ENCODE measurements at regions not wholly inside any gene's neighbourhood (a gene's known extent, or its start where the extent isn't known, plus 50 kb on each side); places are given as distances from the start of the nearest gene placed in this dataset.

GRCh38 chr16:50902457-50902856 lies 160.6 kb downstream of the CYLD start:
- H3K27me3 ChIP-seq (ENCODE audit: control insufficient read depth, insufficient read depth, low read length, poor library complexity, severe bottlenecking), result no peaks in the 10 kb centered on the region
- no peaks in the 10 kb centered on the region for H3K9me3 ChIP-seq (ENCODE audit: control insufficient read depth, low read length)
- Mint-ChIP-seq H3K9me3 (no peaks in the 10 kb centered on the region), H3K4me1 (peaks cover 1% of the 10 kb centered on the region), H3K27me3 (ENCODE audit: insufficient read depth) (no peaks in the 10 kb centered on the region), H3K4me3 (no peak overlapping the region), H3K36me3 (ENCODE audit: low read depth) (no peaks in the 10 kb centered on the region), H3K27ac (no peak overlapping the region)
- H3K27ac ChIP-seq (ENCODE audit: low read depth, low read length), result no peak overlapping the region
- WGBS, 2 experiments (ENCODE audit: insufficient coverage in 1 of 2, insufficient read length in 1 of 2), result 78 to 80% methylated on average over 1 of the region's 1 CpG
- no peak overlapping the region for H3K9ac ChIP-seq (ENCODE audit: extremely low read depth, low read length, poor library complexity, severe bottlenecking)
- H3K4me1 ChIP-seq (ENCODE audit: control insufficient read depth, insufficient read depth, low read length), result no peaks in the 10 kb centered on the region
- TF ChIP-seq CTCF (conservative IDR thresholded peaks at IDR 0.05), result peak; percentile 52
- DNase-seq, result no peak
- H3K4me3 ChIP-seq (ENCODE audit: low read length), result no peak overlapping the region
- H3K36me3 ChIP-seq (ENCODE audit: control insufficient read depth, insufficient read depth, low read length), result no peaks in the 10 kb centered on the region

GRCh38 chr16:50901062-50901461 lies 159.2 kb downstream of the CYLD start:
- no peaks in the 10 kb centered on the region for H3K36me3 ChIP-seq (ENCODE audit: control insufficient read depth, insufficient read depth, low read length)
- Mint-ChIP-seq H3K36me3 (ENCODE audit: low read depth) (no peaks in the 10 kb centered on the region), H3K27ac (no peak overlapping the region), H3K4me1 (no peaks in the 10 kb centered on the region), H3K27me3 (ENCODE audit: insufficient read depth) (no peaks in the 10 kb centered on the region), H3K9me3 (peaks cover 2% of the 10 kb centered on the region), H3K4me3 (no peak overlapping the region)
- H3K4me1 ChIP-seq (ENCODE audit: control insufficient read depth, insufficient read depth, low read length), result no peaks in the 10 kb centered on the region
- H3K4me3 ChIP-seq (ENCODE audit: low read length), result no peak overlapping the region
- 89 to 100% methylated on average over 1 to 2 of the region's 2 CpGs for WGBS, 2 experiments (ENCODE audit: insufficient coverage in 1 of 2, insufficient read length in 1 of 2)
- TF ChIP-seq CTCF (conservative IDR thresholded peaks at IDR 0.05), result no peak
- no peaks in the 10 kb centered on the region for H3K27me3 ChIP-seq (ENCODE audit: control insufficient read depth, insufficient read depth, low read length, poor library complexity, severe bottlenecking)
- H3K9me3 ChIP-seq (ENCODE audit: control insufficient read depth, low read length), result no peaks in the 10 kb centered on the region
- DNase-seq, result no peak
- H3K9ac ChIP-seq (ENCODE audit: extremely low read depth, low read length, poor library complexity, severe bottlenecking), result no peak overlapping the region
- H3K27ac ChIP-seq (ENCODE audit: low read depth, low read length), result no peak overlapping the region

- WGBS, 2 experiments (ENCODE audit: insufficient coverage in 1 of 2, insufficient read length in 1 of 2), result 86 to 90% methylated on average over 4 to 5 of the region's 5 CpGs
- Mint-ChIP-seq H3K9me3 (peaks cover 2% of the 10 kb centered on the region), H3K4me3 (no peak overlapping the region), H3K4me1 (no peaks in the 10 kb centered on the region), H3K27ac (no peak overlapping the region), H3K27me3 (ENCODE audit: insufficient read depth) (peaks cover 5% of the 10 kb centered on the region), H3K36me3 (ENCODE audit: low read depth) (no peaks in the 10 kb centered on the region)
- no peaks in the 10 kb centered on the region for H3K4me1 ChIP-seq (ENCODE audit: control insufficient read depth, insufficient read depth, low read length)
- DNase-seq, result no peak
- no peak overlapping the region for H3K27ac ChIP-seq (ENCODE audit: low read depth, low read length)
- no peaks in the 10 kb centered on the region for H3K36me3 ChIP-seq (ENCODE audit: control insufficient read depth, insufficient read depth, low read length)
- H3K27me3 ChIP-seq (ENCODE audit: control insufficient read depth, insufficient read depth, low read length, poor library complexity, severe bottlenecking), result no peaks in the 10 kb centered on the region
- H3K4me3 ChIP-seq (ENCODE audit: low read length), result no peak overlapping the region
- no peak for TF ChIP-seq CTCF (conservative IDR thresholded peaks at IDR 0.05)
- no peak overlapping the region for H3K9ac ChIP-seq (ENCODE audit: extremely low read depth, low read length, poor library complexity, severe bottlenecking)
- no peaks in the 10 kb centered on the region for H3K9me3 ChIP-seq (ENCODE audit: control insufficient read depth, low read length)
Measured at GRCh38 chr16:50900391-50900942, 158.6 kb downstream of the CYLD start.
